GM23338 (cell line): ENCODE measurements at regions not wholly inside any gene's neighbourhood (a gene's known extent, or its start where the extent isn't known, plus 50 kb on each side); places are given as distances from the start of the nearest gene placed in this dataset.

ENCODE experiments used
- ATAC-seq: fragments of 200-7000 bp; cut with Tn5 transposase; 3 replicates; pipeline ENCODE4 v1.9.1; 2020
- DNase-seq: peaks from one replicate; pipeline ENCODE4 v3.0.0-alpha.2; 2015; ENCODE audit warnings: low spot score
- H2AFZ ChIP-seq: fragments of 200-600 bp; sonication (generic); 2 replicates; pipeline ENCODE4 v1.8.0; 2016; ENCODE audit warnings: antibody characterized with exemption, mild to moderate bottlenecking, moderate library complexity
- H3F3A ChIP-seq: fragments of 200-600 bp; sonication (generic); replicated peaks from 2 replicates; pipeline ENCODE4 v1.8.0; 2017; ENCODE audit warnings: antibody characterized with exemption, mixed run types, low read depth
- H3K27ac ChIP-seq: fragments of 200-600 bp; sonication (generic); 2 replicates; pipeline ENCODE4 v1.6.1; 2016; ENCODE audit warnings: low read depth
- H3K27me3 ChIP-seq: fragments of 200-600 bp; sonication (generic); 2 replicates; pipeline ENCODE4 v1.8.0; 2016; ENCODE audit warnings: mild to moderate bottlenecking, mixed run types, moderate library complexity; ENCODE audit not compliant: insufficient read depth
- H3K36me3 ChIP-seq: fragments of 200-600 bp; sonication (generic); 2 replicates; pipeline ENCODE4 v1.8.0; 2016; ENCODE audit warnings: mild to moderate bottlenecking; ENCODE audit not compliant: insufficient read depth
- H3K4me1 ChIP-seq: fragments of 200-600 bp; sonication (generic); 2 replicates; pipeline ENCODE4 v1.8.0; 2016; ENCODE audit warnings: mild to moderate bottlenecking, moderate library complexity; ENCODE audit not compliant: insufficient read depth
- H3K4me2 ChIP-seq: fragments of 200-600 bp; sonication (generic); 2 replicates; pipeline ENCODE4 v1.7.1; 2017; ENCODE audit warnings: mixed run types
- H3K4me3 ChIP-seq: fragments of 200-600 bp; sonication (generic); 2 replicates; pipeline ENCODE4 v1.6.1; 2016; ENCODE audit warnings: mixed run types
- H3K79me2 ChIP-seq: fragments of 200-600 bp; sonication (generic); replicated peaks from 2 replicates; pipeline ENCODE4 v1.8.0; 2017; ENCODE audit warnings: mild to moderate bottlenecking; ENCODE audit not compliant: insufficient read depth
- H3K9me2 ChIP-seq: fragments of 200-600 bp; sonication (generic); 2 replicates; pipeline ENCODE4 v1.8.0; 2017; ENCODE audit not compliant: insufficient read depth
- H4K20me1 ChIP-seq: fragments of 200-600 bp; sonication (generic); replicated peaks from 2 replicates; pipeline ENCODE4 v1.8.0; 2017; ENCODE audit warnings: mild to moderate bottlenecking; ENCODE audit not compliant: insufficient read depth
- H3K27ac Mint-ChIP-seq: 2 replicates; pipeline ENCODE4 v1.8.0; 2020; ENCODE audit warnings: inconsistent platforms, mild to moderate bottlenecking, moderate library complexity, mixed read lengths
- H3K27me3 Mint-ChIP-seq: 3 replicates; pipeline ENCODE4 v1.8.0; 2022; ENCODE audit warnings: low read depth, mild to moderate bottlenecking, moderate library complexity, mixed read lengths, inconsistent platforms; ENCODE audit not compliant: insufficient read depth, poor library complexity
- H3K36me3 Mint-ChIP-seq: 3 replicates; pipeline ENCODE4 v1.8.0; 2021; ENCODE audit warnings: low read depth, mild to moderate bottlenecking, inconsistent platforms, moderate library complexity, mixed read lengths
- H3K4me1 Mint-ChIP-seq: 3 replicates; pipeline ENCODE4 v1.8.0; 2020; ENCODE audit warnings: mild to moderate bottlenecking, inconsistent platforms, mixed read lengths
- H3K4me3 Mint-ChIP-seq: 3 replicates; pipeline ENCODE4 v1.8.0; 2021; ENCODE audit warnings: moderate library complexity, mild to moderate bottlenecking, inconsistent platforms, mixed read lengths
- H3K9me3 Mint-ChIP-seq: 3 replicates; pipeline ENCODE4 v1.8.0; 2020; ENCODE audit warnings: moderate library complexity, mild to moderate bottlenecking, inconsistent platforms, mixed read lengths
- JUNB ChIP-seq: IDR thresholded peaks from one replicate; pipeline ENCODE4 v1.6.1; 2016; ENCODE audit warnings: antibody characterized with exemption; ENCODE audit not compliant: unreplicated experiment
- POLR2AphosphoS5 ChIP-seq: IDR thresholded peaks from 2 replicates; pipeline ENCODE4 v1.6.1; 2016; ENCODE audit warnings: antibody characterized with exemption, low read depth
- ZNF331 ChIP-seq: fragments of 250-450 bp; sonication (Bioruptor Pico); IDR thresholded peaks from 2 replicates; pipeline ENCODE4 v1.5.0; 2020; ENCODE audit warnings: low read depth, mild to moderate bottlenecking, moderate library complexity
- TF ChIP-seq, protein P1 (sequence below): fragments of 250-450 bp; sonication (Bioruptor Pico); IDR thresholded peaks from 2 replicates; pipeline ENCODE4 v1.5.0; 2020; ENCODE audit warnings: mild to moderate bottlenecking, moderate library complexity
- TF ChIP-seq, protein P2 (sequence below): IDR thresholded peaks from one replicate; pipeline ENCODE4 v1.6.1; 2018; ENCODE audit warnings: antibody characterized with exemption; ENCODE audit not compliant: unreplicated experiment

DNA sequence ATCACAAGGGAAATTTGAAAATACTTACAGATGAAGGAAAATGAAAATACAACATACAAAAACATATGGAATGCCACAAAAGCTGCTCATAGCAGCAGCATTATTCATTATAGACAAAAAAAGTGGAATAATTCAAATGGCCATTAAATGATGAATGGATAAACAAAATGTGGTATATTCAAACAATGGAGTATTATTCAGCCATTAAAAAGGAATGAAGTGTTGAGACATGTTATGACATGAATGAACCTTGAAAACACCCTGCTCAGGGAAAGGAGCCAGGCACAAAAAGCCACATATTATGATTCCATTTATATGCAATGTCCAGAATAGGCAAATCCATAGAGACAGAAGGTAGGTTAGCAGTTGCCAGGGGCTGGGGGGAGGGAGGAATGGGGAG, 62.6 kb upstream of the SFMBT2 start:
- no peak overlapping the region for H2AFZ ChIP-seq

More for the DNA sequence above, 62.6 kb upstream of the SFMBT2 start:
- H3K27ac ChIP-seq = no peak overlapping the region
- no peak overlapping the region for H3K4me2 ChIP-seq
- H3K9me2 ChIP-seq = peaks cover 6% of the 10 kb centered on the region; the same call in 1 of the 2 replicates
- ATAC-seq (no peak), DNase-seq (no peak)
- Mint-ChIP-seq H3K27ac (no peak overlapping the region), H3K4me3 (no peak overlapping the region), H3K9me3 (no peaks in the 10 kb centered on the region), H3K27me3 (peaks cover 10% of the 10 kb centered on the region), H3K4me1 (peaks cover 14% of the 10 kb centered on the region), H3K36me3 (no peaks in the 10 kb centered on the region)
- no peaks in the 10 kb centered on the region for H3K27me3 ChIP-seq
- H3K79me2 ChIP-seq = no peaks in the 10 kb centered on the region
- H3F3A ChIP-seq = no peaks in the 10 kb centered on the region
- no peaks in the 10 kb centered on the region for H4K20me1 ChIP-seq
- no peaks in the 10 kb centered on the region for H3K4me1 ChIP-seq
- H3K4me3 ChIP-seq = no peak overlapping the region
- H3K36me3 ChIP-seq = no peaks in the 10 kb centered on the region
- TF ChIP-seq POLR2AphosphoS5 (no peak), ZNF331 (CRISPR knock-in tag) (no peak), JUNB (no peak)
- TF ChIP-seq, protein P1, sequence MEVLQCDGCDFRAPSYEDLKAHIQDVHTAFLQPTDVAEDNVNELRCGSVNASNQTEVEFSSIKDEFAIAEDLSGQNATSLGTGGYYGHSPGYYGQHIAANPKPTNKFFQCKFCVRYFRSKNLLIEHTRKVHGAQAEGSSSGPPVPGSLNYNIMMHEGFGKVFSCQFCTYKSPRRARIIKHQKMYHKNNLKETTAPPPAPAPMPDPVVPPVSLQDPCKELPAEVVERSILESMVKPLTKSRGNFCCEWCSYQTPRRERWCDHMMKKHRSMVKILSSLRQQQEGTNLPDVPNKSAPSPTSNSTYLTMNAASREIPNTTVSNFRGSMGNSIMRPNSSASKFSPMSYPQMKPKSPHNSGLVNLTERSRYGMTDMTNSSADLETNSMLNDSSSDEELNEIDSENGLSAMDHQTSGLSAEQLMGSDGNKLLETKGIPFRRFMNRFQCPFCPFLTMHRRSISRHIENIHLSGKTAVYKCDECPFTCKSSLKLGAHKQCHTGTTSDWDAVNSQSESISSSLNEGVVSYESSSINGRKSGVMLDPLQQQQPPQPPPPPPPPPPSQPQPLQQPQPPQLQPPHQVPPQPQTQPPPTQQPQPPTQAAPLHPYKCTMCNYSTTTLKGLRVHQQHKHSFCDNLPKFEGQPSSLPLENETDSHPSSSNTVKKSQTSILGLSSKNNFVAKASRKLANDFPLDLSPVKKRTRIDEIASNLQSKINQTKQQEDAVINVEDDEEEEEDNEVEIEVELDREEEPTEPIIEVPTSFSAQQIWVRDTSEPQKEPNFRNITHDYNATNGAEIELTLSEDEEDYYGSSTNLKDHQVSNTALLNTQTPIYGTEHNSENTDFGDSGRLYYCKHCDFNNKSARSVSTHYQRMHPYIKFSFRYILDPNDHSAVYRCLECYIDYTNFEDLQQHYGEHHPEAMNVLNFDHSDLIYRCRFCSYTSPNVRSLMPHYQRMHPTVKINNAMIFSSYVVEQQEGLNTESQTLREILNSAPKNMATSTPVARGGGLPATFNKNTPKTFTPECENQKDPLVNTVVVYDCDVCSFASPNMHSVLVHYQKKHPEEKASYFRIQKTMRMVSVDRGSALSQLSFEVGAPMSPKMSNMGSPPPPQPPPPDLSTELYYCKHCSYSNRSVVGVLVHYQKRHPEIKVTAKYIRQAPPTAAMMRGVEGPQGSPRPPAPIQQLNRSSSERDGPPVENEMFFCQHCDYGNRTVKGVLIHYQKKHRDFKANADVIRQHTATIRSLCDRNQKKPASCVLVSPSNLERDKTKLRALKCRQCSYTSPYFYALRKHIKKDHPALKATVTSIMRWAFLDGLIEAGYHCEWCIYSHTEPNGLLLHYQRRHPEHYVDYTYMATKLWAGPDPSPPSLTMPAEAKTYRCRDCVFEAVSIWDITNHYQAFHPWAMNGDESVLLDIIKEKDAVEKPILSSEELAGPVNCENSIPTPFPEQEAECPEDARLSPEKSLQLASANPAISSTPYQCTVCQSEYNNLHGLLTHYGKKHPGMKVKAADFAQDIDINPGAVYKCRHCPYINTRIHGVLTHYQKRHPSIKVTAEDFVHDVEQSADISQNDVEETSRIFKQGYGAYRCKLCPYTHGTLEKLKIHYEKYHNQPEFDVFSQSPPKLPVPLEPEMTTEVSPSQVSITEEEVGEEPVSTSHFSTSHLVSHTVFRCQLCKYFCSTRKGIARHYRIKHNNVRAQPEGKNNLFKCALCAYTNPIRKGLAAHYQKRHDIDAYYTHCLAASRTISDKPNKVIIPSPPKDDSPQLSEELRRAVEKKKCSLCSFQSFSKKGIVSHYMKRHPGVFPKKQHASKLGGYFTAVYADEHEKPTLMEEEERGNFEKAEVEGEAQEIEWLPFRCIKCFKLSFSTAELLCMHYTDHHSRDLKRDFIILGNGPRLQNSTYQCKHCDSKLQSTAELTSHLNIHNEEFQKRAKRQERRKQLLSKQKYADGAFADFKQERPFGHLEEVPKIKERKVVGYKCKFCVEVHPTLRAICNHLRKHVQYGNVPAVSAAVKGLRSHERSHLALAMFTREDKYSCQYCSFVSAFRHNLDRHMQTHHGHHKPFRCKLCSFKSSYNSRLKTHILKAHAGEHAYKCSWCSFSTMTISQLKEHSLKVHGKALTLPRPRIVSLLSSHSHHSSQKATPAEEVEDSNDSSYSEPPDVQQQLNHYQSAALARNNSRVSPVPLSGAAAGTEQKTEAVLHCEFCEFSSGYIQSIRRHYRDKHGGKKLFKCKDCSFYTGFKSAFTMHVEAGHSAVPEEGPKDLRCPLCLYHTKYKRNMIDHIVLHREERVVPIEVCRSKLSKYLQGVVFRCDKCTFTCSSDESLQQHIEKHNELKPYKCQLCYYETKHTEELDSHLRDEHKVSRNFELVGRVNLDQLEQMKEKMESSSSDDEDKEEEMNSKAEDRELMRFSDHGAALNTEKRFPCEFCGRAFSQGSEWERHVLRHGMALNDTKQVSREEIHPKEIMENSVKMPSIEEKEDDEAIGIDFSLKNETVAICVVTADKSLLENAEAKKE = no peak
- TF ChIP-seq, protein P2, sequence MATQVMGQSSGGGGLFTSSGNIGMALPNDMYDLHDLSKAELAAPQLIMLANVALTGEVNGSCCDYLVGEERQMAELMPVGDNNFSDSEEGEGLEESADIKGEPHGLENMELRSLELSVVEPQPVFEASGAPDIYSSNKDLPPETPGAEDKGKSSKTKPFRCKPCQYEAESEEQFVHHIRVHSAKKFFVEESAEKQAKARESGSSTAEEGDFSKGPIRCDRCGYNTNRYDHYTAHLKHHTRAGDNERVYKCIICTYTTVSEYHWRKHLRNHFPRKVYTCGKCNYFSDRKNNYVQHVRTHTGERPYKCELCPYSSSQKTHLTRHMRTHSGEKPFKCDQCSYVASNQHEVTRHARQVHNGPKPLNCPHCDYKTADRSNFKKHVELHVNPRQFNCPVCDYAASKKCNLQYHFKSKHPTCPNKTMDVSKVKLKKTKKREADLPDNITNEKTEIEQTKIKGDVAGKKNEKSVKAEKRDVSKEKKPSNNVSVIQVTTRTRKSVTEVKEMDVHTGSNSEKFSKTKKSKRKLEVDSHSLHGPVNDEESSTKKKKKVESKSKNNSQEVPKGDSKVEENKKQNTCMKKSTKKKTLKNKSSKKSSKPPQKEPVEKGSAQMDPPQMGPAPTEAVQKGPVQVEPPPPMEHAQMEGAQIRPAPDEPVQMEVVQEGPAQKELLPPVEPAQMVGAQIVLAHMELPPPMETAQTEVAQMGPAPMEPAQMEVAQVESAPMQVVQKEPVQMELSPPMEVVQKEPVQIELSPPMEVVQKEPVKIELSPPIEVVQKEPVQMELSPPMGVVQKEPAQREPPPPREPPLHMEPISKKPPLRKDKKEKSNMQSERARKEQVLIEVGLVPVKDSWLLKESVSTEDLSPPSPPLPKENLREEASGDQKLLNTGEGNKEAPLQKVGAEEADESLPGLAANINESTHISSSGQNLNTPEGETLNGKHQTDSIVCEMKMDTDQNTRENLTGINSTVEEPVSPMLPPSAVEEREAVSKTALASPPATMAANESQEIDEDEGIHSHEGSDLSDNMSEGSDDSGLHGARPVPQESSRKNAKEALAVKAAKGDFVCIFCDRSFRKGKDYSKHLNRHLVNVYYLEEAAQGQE = no peak
